Endothelial cell (in vitro differentiated cells): ENCODE measurements at regions not wholly inside any gene's neighbourhood (a gene's known extent, or its start where the extent isn't known, plus 50 kb on each side); places are given as distances from the start of the nearest gene placed in this dataset.

ENCODE experiments used
- DNase-seq: peaks from one replicate; pipeline ENCODE4 v3.0.0; 2021; ENCODE audit warnings: low spot score
- H3K27ac Mint-ChIP-seq: one replicate; pipeline ENCODE4 v1.8.0; 2021; ENCODE audit warnings: mixed read lengths, inconsistent platforms; ENCODE audit not compliant: unreplicated experiment
- H3K27me3 Mint-ChIP-seq: one replicate; pipeline ENCODE4 v1.8.0; 2021; ENCODE audit warnings: mild to moderate bottlenecking, moderate library complexity, mixed read lengths, inconsistent platforms; ENCODE audit not compliant: unreplicated experiment
- H3K36me3 Mint-ChIP-seq: one replicate; pipeline ENCODE4 v1.8.0; 2021; ENCODE audit warnings: mild to moderate bottlenecking, low read depth, mixed read lengths, inconsistent platforms; ENCODE audit not compliant: unreplicated experiment
- H3K4me1 Mint-ChIP-seq: one replicate; pipeline ENCODE4 v1.8.0; 2021; ENCODE audit warnings: mild to moderate bottlenecking, mixed read lengths, inconsistent platforms; ENCODE audit not compliant: unreplicated experiment
- H3K4me3 Mint-ChIP-seq: one replicate; pipeline ENCODE4 v1.8.0; 2021; ENCODE audit warnings: mild to moderate bottlenecking, mixed read lengths, inconsistent platforms; ENCODE audit not compliant: unreplicated experiment
- H3K9me3 Mint-ChIP-seq: one replicate; pipeline ENCODE4 v1.8.0; 2021; ENCODE audit warnings: mixed read lengths, inconsistent platforms; ENCODE audit not compliant: unreplicated experiment
- CTCF ChIP-seq: fragments of 200-600 bp; sonication (generic); IDR thresholded peaks from one replicate; pipeline ENCODE4 v1.5.0; 2021; ENCODE audit warnings: antibody characterized with exemption; ENCODE audit not compliant: unreplicated experiment

GRCh38 chr6:148203970-148204369 is 138.7 kb upstream of the SASH1 start:
- DNase-seq: no peak
- Mint-ChIP-seq H3K27ac (no peak overlapping the region), H3K36me3 (no peaks in the 10 kb centered on the region), H3K4me1 (peaks cover 3% of the 10 kb centered on the region), H3K9me3 (no peaks in the 10 kb centered on the region), H3K27me3 (no peaks in the 10 kb centered on the region), H3K4me3 (no peak overlapping the region)
- no peak for TF ChIP-seq CTCF

- H3K4me3 Mint-ChIP-seq: no peak overlapping the region
- H3K27ac Mint-ChIP-seq: no peak overlapping the region
- H3K4me1 Mint-ChIP-seq: peaks cover under 1% of the 10 kb centered on the region
- H3K9me3 Mint-ChIP-seq: no peaks in the 10 kb centered on the region
- H3K36me3 Mint-ChIP-seq: no peaks in the 10 kb centered on the region
- no peak for DNase-seq
- no peaks in the 10 kb centered on the region for H3K27me3 Mint-ChIP-seq
- TF ChIP-seq CTCF: no peak
Measured at GRCh38 chr6:148208298-148208697, 134.3 kb upstream of the SASH1 start.

GRCh38 chr6:148211777-148212324 is 130.8 kb upstream of the SASH1 start:
- DNase-seq: no peak
- H3K36me3 Mint-ChIP-seq: no peaks in the 10 kb centered on the region
- no peaks in the 10 kb centered on the region for H3K4me1 Mint-ChIP-seq
- no peak overlapping the region for H3K27ac Mint-ChIP-seq
- no peaks in the 10 kb centered on the region for H3K9me3 Mint-ChIP-seq
- no peaks in the 10 kb centered on the region for H3K27me3 Mint-ChIP-seq
- no peak overlapping the region for H3K4me3 Mint-ChIP-seq
- no peak for TF ChIP-seq CTCF

DNA sequence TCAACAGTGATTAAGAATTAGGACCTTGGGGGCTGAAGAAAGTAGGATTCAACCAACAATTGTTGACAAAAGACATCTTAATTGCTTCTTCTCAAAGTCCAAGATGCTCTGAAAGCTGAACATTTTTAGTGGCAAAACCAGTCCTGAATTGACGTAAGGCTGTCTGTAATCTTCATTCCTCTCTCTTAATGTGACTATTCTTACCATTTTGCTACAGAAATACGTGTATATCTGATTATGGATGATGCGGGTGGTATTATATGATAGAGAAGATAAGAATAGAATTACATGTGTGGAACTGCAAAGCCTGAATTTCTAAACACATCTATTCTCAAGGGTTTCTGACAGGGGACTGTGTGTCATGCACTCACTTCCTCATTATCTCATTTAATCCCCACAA is 130.3 kb upstream of the SASH1 start:
- no peak overlapping the region for H3K4me3 Mint-ChIP-seq
- no peaks in the 10 kb centered on the region for H3K36me3 Mint-ChIP-seq
- no peak overlapping the region for H3K27ac Mint-ChIP-seq
- no peaks in the 10 kb centered on the region for H3K4me1 Mint-ChIP-seq
- H3K27me3 Mint-ChIP-seq: no peaks in the 10 kb centered on the region
- no peak for TF ChIP-seq CTCF
- H3K9me3 Mint-ChIP-seq: no peaks in the 10 kb centered on the region
- no peak for DNase-seq

DNA sequence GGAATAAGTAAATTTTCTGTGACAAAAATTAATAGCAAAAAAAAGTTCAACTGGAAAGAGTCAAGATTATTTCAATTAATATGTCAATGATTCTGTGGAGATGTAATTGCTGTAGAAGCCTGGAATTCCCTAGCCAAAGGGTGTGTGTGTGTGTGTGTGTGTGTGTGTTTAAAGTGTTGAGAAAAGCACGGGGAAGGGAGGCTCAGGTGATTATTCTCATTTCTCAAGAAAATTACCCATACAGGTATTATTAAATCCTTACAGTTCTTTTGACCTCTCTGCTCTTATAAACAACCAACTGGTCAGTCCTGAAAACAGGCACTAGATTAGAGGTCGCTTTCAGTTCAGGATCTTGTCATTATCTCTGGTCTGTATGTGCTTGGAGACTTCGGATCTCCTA is 129.3 kb upstream of the SASH1 start:
- no peak for TF ChIP-seq CTCF
- Mint-ChIP-seq H3K9me3 (no peaks in the 10 kb centered on the region), H3K27me3 (no peaks in the 10 kb centered on the region), H3K27ac (no peak overlapping the region), H3K4me1 (peaks cover 4% of the 10 kb centered on the region), H3K36me3 (no peaks in the 10 kb centered on the region), H3K4me3 (no peak overlapping the region)
- no peak for DNase-seq
